Fibroblast of mammary gland (primary cell): ENCODE measurements at regions not wholly inside any gene's neighbourhood (a gene's known extent, or its start where the extent isn't known, plus 50 kb on each side); places are given as distances from the start of the nearest gene placed in this dataset.

Experiments
- DNase-seq: peaks from one replicate; pipeline ENCODE4 v3.0.0-alpha.2; 2010; ENCODE audit warnings: low read depth
- H3K4me3 ChIP-seq: 2 replicates; pipeline ENCODE4 v1.5.1; 2011; ENCODE audit warnings: low read depth, mild to moderate bottlenecking, low read length, moderate library complexity; ENCODE audit not compliant: control insufficient read depth
- TF ChIP-seq, protein P1 (sequence below): conservative IDR thresholded peaks from 2 replicates; pipeline ENCODE4 v1.5.1; 2011; ENCODE audit warnings: low read depth, low read length, inconsistent platforms; ENCODE audit not compliant: control insufficient read depth, insufficient read depth

DNA sequence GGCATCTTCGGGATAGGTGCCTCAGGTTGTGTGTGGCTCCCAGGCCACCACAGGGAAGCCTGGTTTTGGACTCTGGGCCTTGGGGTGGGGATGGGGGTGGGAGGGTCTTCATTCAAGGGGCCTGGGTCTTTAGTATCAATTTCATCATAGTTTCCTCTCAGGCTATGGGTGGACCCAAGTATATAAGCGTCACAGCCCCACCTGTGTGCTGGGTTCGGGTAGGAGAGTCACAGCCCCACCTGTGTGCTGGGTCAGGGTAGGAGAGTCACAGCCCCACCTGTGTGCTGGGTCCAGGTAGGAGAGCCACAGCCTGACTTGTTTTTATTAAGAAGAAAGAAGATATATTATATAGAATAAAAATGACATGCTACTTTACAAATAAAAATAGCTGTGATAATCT is 422.1 kb downstream of the BRD1 start:
- no peak overlapping the region for H3K4me3 ChIP-seq
- TF ChIP-seq, protein P1, sequence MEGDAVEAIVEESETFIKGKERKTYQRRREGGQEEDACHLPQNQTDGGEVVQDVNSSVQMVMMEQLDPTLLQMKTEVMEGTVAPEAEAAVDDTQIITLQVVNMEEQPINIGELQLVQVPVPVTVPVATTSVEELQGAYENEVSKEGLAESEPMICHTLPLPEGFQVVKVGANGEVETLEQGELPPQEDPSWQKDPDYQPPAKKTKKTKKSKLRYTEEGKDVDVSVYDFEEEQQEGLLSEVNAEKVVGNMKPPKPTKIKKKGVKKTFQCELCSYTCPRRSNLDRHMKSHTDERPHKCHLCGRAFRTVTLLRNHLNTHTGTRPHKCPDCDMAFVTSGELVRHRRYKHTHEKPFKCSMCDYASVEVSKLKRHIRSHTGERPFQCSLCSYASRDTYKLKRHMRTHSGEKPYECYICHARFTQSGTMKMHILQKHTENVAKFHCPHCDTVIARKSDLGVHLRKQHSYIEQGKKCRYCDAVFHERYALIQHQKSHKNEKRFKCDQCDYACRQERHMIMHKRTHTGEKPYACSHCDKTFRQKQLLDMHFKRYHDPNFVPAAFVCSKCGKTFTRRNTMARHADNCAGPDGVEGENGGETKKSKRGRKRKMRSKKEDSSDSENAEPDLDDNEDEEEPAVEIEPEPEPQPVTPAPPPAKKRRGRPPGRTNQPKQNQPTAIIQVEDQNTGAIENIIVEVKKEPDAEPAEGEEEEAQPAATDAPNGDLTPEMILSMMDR, result no peak
- DNase-seq, result no peak

DNA sequence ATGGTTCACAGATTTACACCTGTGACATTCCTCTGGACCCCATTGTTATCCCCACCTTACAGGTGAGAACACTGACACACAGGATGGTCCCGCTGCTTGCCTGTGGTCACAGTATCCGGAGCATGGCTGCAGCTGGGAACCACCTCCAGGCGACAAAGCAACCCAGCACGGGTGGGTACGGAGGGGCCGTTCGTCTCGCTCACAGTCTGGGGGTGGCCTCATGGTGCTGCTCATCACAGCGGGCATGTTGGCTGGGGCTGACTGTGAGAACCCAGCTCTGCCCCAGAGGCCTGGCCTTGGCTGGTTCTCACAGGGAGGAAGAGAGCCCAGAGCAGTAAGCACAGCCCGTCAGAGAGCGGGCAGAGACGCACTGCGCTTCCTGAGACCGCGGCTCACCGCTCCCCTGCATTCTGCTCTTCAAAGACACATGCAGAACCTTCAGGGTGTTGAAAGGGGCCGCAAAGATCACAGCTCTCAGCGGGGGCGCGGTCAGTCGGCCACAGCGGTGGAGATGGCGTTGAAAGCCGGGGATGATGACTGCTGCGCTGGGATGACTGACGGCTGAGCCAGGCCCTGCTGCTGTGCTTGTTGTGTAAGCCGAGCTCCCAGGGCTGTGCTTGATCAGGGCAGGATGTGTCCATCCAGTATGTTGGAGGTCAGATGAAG is 423.0 kb downstream of the BRD1 start:
- DNase-seq, result no peak

DNA sequence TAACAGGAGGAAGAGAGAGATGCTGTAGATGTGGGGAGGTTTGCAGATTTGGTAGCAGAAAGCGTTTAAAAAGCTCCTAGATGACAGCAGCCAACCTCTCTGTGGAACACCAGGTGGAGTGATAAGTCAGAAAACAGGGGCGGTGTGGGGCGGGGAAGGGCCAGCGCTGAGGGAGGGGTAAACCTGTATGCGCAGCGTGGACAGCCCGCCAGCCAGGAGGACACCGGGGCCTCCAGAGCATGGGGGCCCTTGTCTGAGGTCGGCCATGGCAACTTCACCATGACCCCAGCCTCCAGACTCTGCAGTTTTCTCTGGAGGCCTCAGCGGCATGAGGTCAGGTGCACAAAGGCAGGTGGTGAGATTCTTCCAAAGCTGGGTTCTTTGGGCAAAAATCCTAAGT is 423.7 kb downstream of the BRD1 start:
- TF ChIP-seq, protein P1, result no peak
- no peak overlapping the region for H3K4me3 ChIP-seq
- DNase-seq, result no peak

More for the DNA sequence above, 423.0 kb downstream of the BRD1 start:
- no peak overlapping the region for H3K4me3 ChIP-seq
- TF ChIP-seq, protein P1, result no peak

DNA sequence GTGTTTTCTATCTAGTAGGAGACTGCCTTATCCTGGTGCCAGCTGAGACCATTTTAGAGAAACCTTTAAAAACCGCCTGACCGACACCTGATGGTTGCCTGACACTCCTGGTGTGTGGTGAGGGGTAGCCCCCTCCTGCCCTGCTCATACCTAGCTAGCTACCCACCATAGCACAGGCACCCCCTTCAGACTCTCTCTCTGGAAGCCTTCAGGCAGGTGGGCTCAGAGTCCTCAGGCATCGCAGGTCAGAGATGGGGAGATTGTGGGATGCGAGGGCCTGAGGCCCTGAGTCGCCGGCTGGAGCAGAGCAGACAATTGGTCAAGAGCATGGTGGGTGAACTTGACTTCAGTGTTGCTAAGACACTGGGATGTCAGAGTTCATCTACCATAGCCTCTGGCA is 424.6 kb downstream of the BRD1 start:
- TF ChIP-seq, protein P1, result no peak
- no peak for DNase-seq
- H3K4me3 ChIP-seq, result no peak overlapping the region

DNA sequence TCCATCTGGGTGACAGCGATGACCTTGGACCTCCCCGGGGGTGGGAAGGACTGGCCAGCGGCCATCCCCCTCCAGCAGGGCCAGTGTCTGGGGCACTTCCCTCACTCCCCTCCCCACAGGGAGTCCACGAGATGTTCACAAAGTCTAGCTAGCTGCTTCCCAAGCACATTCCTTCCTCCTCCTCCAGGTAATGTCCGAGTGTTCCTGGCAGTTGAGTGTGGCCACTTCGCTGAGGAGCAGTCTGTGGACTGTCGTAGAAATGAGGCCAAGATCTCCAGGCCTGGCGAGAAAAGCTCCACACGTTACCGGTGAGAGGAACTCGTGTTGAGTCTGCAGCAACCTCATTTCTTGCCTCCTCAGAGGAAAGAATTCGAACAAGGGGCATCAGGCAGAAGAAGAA is 425.5 kb downstream of the BRD1 start:
- H3K4me3 ChIP-seq, result no peak overlapping the region
- TF ChIP-seq, protein P1, result no peak
- no peak for DNase-seq

DNA sequence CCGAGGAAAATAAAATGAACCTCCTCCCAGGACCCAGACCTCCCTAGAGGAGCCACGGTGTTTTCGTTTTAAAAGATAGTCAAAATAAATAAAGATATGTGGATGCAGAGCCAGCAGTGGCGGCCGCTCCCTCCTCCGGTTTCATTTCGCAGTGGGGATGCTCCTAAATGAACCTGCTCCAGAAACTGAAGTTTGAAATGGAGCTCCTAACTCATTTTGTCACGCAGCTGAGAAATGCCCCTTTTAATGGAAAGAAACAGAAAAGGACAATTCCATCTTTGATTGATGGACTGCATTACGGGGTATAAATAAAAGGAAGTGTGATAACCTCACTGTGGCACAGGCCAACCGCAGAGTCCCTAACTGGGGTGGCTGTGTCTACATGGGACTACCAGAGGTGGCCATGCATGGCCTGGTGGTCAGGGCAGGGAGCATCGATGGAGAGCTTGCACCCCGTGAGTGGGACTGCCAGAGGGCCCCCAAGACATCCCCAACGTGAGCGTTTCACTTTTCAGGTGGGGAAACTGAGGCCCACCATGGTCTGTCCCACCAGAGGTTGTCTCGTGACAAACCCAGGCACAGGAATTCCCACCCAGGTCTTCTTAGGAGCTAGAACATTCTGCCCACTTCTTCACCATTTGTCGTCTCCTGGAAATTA is 426.6 kb downstream of the BRD1 start:
- H3K4me3 ChIP-seq, result no peak overlapping the region
- no peak for DNase-seq

More for the DNA sequence above, 426.6 kb downstream of the BRD1 start:
- TF ChIP-seq, protein P1, result no peak
